Right kidney (tissue), 1 donor: ENCODE measurements at regions not wholly inside any gene's neighbourhood (a gene's known extent, or its start where the extent isn't known, plus 50 kb on each side); places are given as distances from the start of the nearest gene placed in this dataset.
"Not testable (repeated sequence)": the region's sequence is repeated elsewhere in the genome, so short reads cannot be mapped to it uniquely, and the experiment has no call there.

Source experiments
- DNase-seq: peaks from one replicate; pipeline ENCODE4 v3.0.0-alpha.2; 2016

DNA sequence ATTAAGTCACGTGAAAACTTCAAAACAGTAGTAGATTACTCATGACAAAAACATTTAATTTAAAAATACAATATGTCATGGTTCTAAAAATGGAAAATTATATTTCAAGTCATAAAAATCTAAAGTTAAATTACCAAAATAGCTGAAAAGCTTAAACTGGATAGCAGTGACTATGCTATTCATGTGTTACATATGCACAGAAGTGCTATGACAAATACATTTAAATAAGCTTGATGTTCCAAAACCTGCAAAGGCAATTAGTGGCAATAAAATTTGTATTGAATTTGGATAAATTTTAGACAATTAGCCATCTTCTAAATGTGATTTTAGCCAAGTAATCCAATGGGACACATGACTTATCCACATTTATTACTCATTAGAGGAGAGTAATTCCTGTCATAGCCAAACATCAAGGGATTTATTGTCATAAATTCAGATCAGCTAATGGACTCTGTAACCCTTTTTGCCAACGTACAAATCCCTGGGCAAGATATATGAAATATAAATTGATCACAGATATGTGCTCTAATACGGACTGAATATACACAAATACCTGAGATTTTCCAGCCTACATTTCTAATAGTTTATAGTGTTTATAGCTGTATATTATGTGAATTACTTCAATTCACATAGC lies 419.4 kb downstream of the ISL1 start:
- no peak for DNase-seq

DNA sequence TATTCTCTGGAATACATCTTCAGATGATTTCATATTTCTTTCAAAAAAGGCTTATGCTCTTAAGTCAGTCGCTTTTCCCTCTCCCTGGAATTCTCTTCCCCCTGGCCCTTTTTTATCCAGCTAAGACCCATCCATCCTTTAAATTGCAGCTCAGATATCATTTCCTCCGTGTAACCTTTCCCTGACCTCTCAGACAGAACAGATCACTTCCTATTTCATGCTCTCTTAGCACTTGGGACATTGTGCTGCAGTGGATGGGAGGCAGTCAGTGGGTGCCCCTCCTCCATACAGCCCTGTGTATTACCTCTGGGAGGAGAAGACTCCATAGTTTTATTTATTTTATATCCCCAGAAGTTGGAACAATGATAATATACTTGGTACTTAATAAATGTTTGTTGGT lies 423.4 kb downstream of the ISL1 start:
- no peak for DNase-seq

DNA sequence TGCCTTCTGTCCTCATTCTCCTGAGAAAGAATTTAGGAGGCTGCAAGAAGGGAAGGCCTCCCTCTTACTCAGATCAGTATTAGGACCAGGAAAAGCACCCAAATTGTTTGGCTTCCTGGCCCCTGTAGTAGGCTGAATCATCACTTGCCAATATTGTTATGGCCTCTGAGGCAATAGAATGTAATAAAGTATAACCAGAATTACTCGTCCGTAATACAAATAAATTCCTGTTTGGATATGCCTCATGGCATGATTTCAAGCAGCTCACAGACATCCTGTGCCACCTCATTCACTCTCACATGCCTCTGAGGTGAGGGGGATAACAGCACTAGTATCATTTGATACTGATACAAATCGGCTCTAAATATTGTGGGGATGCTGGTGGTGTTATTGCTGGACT lies 427.3 kb downstream of the ISL1 start:
- DNase-seq, result no peak

DNA sequence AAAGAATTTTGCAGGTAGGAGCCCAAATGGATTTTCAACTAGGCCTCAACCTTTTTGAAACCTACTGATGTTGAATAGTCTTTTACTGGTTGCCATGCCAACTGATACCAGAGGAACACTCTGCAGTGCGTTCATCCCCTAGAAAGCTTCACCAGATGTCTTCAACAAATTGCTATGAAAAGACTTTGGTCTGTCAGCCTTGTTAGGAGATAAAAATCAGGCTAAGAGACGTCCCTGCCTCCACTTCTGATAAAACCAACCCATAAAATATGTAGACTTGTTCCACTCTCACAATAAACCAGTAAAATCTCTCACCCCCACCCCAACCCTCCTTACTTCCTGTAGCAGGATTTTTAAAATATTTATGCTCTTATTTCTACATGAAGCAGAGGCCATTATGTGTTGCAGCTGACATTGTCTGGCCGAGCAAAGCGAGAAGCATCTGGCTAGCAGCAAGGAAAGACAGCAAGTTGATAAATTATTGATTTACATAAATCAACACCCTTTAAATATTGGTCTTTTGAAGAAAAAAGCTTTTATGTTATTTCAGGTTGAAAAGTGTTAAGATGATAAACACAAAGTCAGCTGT lies 428.7 kb downstream of the ISL1 start:
- no peak for DNase-seq

DNA sequence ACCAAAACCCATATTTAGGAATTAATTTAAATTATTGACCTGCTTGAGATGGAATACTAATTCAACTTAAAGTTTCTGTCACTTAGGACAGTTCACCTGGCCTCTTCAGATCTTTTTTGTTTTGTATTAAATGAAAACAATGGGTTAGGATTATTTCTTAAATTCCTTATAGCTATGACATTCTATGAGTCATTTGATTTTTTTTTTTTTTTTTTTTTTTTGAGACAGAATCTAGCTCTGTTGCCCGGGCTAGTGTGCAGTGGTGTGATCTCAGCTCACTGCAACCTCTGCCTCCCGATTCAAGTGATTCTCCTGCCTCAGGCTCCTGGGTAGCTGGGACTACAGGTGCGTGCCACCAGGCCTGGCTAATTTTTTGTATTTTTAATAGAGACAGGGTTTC lies 431.6 kb downstream of the ISL1 start:
- DNase-seq, result not testable (repeated sequence)

DNA sequence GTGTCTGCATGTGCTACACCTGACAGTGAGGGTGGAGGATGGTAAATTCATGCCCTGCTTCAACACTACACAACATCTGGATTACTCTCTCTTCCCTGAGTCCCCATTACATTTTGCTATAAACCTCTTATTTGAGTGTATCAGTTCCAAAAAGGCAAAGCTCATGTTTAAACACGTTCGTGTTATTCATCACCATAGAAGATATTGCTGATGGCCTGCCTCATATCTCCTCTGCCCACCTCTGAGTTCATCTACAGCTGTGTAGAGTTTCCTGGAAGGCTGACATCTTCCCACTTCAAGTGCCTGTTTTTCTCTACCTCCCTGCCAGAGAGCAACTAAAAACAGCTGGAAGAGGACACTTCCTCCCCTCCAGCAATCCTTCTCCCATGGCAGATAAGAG lies 433.2 kb downstream of the ISL1 start:
- DNase-seq, result no peak

DNA sequence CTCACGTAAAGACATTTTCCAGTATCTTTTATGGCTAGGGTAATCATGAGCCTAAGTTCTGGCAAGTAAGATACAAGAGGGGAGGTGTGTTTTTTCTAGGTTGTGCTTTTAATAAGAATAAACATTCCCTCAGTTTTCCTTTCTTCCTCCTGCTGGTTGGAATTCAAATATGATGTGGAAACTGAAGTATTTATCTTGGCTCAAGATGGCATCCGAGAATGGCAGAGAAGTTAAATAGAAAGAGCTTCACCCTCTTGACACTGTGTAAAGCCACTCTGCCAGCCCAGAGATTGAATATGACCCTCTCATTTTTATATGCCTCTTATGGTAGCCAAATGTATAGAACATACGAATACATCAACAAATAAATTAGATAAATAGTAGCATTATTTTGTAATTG lies 438.4 kb downstream of the ISL1 start:
- DNase-seq, result no peak

DNA sequence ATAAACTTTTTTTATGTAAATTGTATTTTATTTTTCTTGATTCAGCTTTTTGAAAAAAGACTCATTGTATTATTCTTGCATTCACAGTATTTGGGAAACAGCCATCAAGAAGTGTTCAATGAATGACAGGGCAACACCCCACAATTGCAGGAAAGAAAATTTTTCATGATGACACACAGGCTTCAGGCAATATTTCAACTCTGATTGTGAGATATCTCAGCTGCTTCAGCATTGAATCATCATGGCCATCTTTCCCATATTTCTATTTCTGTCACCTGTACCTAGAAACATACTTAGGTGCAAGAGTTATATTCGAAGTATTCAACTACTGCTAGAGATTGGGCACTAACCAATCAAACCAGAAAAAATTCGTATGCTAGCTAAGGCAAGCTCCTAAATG lies 446.0 kb downstream of the ISL1 start:
- DNase-seq, result no peak

DNA sequence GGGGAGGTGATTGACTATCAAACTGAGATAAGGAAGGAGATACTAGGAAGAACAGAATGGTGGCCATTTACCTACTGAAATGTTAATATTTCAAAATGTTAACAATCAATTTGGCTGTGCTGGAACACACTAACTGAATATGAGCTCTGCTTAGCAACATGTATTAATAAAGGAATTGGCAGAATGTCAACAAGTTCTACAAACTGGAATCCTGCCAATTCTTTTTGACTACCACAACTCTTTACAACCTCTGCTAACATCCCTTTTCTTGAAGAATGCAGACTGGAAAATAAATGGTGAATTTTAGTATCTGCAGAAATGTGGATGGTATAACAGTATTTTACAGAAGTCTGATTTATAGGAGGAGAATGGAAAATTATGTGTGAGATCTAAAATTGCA lies 446.4 kb downstream of the ISL1 start:
- no peak for DNase-seq

DNA sequence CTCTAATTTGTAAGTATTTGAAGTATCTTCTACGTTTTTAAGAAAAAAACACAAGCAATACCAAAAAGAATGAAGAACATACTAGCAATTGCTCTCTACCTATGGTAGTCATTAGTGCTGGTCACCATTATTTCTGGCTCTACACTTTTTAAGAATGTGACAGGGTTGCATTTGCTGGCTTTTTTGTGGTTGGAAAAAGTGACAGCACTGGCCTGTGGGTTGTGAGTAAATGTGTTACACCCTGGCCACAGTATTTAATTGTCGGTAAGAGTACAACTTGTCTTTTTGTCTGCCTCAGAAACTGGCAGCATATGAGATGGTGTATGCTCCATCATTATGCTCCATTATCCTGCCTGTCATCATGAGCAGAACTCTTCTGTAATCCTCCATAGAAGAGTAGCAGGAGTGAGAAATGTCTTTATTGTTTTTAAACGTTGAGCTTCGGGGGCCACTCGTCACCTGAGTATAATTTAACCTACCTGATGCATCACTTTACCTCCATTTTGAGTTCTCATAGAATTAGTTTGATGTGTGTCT lies 449.8 kb downstream of the ISL1 start:
- no peak for DNase-seq

DNA sequence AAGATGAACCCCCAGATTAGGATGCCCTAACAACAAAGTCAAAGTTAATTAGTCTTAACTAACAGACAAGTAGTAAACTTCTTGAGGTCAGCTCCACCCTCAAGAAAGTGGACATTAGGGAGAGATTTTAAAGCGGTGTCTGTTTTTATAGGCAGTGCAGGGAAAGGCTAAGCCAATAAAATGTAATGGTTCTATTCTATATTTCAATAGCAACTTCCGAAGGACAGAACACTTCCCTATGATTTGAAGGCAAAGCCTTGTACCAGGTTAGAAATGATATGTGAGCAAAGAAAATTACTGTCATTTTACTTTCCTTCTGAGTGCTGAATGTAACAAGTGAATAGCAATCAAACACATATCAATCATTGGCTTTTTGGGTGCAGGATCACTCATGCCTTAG lies 455.2 kb downstream of the ISL1 start:
- DNase-seq, result no peak

DNA sequence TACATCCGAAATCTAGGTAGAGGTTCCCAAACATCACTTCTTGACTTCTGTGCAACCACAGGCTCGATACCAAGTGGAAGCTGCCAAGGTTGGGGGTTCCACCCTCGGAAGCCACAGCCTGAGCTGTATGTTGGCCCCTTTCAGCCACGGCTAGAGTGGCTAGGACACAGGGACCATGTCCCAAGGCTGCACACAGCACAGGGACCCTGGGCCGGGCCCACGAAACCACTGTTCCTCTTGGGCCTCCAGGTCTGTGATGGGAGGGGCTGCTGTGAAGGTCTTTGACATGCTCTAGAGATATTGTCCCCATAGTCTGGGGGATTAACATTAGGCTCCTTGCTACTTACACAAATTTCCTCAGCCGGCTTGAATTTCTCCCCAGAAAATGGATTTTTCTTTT lies 460.6 kb downstream of the ISL1 start:
- no peak for DNase-seq

DNA sequence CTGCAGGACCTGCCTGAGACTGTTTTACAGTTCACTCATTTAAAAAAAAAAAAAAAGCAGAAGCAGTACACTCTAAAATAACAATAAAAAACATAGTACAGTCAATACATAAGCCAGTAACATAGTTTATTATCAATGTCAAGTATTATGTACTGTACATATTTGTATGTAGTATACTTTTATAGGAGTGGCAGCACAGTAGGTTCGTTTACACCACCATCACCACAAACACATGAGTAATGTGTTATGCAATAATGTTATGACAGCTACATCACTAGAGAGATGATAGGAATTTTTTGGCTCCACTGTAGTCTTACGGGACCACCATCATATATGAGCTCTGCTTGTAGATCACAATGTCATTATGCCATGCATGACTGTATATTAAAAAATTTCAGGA lies 462.8 kb downstream of the ISL1 start:
- no peak for DNase-seq

DNA sequence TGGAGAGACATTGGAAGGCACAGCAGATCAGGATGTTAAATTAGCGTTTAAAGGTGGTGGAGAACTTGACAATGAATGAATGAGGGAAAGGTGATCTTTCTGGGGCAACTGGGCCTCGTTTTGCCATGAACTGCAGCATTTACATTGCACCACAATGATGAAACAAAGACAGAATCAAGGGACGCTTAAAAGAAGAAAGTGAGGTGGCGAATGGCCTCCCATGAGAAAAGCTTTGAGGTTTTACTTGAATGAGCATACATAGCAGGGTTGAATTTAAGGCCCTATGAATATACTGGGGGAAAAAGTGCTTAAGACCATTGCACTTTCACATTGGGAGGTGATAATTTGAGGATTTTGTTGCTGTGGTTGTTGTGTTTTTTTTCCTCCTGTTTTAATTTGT lies 476.4 kb downstream of the ISL1 start:
- DNase-seq, result no peak

DNA sequence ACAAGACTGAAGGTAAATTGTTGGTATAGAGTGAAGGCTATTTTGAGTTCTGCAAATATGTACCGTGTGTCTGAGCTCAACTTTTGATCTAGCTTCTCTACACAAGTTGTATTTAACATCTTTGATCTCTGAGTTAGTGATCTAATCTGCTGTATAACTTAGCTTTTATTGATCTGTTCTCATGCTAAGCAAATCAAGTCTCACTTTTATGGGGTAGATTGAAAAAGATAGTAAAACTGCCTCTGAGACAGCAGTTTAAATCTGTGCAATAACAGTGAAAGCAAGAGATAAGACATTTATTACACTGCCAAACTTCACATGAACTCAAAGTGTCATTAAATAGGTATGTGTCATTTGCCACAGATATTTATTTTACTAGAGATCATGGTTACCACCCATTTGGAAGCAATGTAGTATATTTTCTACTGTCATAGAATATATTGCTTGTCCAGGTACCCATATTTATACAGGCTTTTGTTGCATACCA lies 477.3 kb downstream of the ISL1 start:
- DNase-seq, result no peak

DNA sequence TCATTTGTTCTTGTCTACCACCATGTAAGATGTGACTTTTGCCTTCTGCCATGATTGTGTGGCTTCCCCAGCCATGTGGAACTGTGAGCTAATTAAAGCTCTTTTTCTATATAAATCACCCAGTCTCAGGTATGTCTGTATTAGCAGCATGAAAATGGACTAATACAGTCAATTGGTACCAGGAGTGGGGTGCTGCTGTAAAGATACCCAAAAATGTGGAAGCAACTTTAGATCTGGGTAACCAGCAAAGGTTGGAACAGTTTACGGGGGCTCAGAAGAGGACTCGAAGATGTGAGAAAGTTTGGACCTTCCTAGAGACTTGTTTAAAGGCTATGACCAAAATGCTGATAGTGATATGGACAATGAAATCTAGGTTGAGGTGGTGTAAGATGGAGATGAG lies 488.9 kb downstream of the ISL1 start:
- no peak for DNase-seq

DNA sequence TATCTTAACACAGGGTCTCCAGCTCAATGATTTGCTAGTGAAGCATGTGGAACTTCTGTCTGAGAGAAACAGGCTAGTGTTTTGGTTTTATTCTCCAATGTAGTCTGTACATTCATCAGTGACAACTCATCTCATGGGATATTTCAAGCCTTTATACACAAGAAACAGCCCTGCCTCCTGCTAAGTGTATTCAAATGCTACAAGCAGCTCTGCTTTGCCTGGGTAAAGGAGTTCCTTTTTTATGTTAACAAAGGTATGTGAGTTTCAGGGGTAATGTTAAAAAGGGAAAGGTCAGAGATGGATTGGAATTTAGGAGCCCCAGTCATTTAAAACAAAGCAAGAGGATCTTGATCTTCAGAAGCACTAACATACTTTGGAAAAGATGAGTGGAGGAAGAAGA lies 498.7 kb downstream of the ISL1 start:
- no peak for DNase-seq

DNA sequence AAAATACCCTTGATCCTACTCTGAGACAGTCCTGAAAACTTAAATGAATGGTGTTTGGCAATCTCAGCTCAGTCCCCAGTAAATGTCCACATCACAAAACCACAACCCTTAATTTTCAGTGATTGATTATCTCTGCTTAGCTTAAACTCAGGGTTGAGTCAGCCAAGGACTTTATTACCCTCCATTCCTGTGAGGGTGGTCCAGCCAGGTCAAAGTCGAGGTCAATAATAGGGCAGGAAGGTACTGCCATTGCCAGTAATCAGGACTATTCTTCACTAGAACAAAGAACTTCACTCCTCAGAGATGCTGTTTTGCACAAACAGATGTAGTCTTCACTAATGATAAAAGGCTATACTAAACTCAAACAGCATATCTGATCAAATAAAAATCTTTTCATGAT lies 499.4 kb downstream of the ISL1 start:
- DNase-seq, result no peak

DNA sequence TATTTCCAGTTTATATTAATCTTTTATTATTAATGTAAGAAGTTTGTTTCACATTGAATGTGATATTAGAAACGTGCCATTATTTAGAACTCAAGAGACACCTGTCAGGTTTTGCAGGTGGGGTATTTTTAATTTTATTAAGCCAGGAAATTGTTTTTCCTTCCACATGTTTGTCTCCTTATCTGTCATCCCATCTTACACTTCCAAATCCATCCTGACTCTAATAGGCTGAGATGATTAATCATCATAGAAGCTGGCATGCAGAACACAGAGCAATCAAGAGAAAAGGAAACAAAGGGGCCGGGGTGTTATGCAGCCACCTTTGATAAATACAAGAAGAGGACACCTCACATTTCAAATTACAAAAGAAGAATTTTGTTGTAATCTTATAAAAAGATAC lies 506.5 kb downstream of the ISL1 start:
- no peak for DNase-seq

DNA sequence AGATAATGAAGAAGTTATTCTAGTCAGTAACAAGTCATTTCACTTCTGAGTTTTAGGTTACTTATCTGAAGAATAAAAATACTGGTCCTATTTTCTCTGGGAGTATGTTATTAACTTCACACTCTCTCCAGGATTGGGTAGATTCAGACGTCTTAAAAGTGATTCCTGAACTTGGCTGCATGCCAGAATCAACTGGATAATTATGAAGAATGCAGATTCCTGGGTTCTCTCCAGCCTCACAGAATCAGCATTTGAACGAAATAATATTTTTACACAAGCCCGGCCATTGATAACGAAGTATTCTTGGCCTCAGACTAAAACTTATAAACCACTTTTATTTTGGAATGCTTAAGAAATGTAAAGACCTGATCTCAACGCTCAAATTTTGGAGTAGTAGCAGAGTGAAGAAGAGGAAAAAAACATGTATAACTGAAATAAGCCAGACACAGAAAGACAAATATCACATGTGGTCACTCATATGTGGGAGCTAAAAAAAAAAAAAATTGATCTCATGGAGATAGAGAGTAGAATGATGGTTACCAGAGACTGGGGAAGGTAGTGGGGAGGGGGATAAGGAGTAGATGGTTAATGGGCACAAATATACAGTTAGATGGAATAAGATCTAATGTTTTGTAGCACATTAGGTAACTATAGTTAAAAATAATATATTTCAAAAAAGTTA lies 507.3 kb downstream of the ISL1 start:
- no peak for DNase-seq

DNA sequence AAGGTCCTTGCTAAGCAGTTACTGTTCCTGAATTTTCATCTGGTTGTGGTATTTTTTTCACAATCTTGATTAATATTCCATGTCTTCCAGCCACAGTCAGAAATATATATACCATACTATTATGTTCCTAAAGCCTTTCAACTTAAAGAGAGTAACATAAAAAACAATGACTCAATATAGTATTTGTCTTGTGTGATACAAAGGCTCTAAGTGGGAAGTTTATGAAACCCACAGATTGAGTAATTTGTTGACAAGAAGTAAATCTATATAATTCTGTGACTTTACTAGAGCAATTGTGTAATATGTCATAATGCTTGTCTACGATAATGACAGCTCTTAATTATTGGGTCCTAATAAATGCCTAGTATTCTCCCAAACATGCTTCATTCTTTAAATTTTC lies 509.4 kb downstream of the ISL1 start:
- no peak for DNase-seq

DNA sequence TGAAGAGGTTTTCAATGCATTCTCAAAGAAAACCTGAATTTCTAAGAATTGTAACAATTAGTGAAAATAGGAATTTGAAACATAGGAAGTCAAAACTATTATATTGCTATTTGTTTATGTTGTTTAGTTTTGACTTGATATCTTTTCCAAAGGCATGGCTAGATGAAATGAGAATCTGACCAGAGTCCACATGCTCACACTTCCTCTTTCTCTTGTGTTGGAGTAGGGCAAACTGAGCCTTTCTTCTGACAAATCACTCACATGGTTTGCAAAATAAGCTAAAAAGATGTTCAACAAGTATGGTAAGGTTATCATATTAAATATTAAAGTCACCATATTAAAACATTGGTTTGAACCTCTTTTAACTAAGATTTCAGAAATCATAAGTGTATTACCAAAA lies 512.6 kb downstream of the ISL1 start:
- no peak for DNase-seq

DNA sequence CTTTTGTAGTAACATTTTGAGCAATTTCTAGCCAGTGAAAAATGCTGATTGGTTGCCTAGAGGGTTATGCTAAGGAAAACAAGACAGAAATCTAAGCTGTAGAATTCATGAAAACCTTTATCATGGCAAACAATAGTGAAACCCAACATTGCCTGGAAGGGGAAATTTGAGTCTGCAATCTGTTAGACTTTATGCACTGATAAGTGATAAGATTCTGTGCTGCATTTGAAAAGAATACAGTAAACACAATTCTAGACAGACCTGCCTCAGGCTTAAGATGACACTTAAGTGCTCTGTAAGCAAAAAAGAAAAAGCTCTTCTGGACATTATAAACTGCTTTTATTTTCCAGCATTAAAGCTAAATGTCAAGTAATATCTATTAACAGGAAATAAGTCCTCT lies 519.3 kb downstream of the ISL1 start:
- no peak for DNase-seq

DNA sequence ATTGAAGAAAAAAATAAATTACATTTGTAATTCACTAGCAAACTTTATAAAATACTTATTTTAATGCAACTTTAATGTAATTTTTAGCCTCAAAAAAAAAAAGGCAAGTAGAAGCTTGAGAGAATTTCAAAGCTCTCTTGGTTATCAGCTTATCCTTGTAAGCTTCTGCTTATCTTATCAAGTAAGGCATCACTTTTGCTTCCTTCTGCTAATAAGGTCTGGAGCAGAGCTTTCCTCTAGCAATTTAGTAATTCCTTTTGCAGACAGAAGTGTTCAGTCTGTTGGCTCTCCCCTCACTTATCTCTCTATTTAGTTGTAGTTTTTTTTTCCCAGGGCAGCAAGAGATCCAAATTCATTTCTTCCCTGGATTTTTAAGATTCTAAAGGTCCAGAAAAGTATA lies 525.0 kb downstream of the ISL1 start:
- DNase-seq, result no peak
